ENCODE measurements at regions not wholly inside any gene's neighbourhood (a gene's known extent, or its start where the extent isn't known, plus 50 kb on each side); places are given as distances from the start of the nearest gene placed in this dataset.
A peak's percentile ranks its signal among the peaks of the same experiment; 100 is the strongest.

- no peak for DNase-seq (ENCODE audit: low read depth)
Measured at GRCh38 chr2:4255491-4255890, 552.1 kb downstream of the DCDC2C start.

GRCh38 chr2:4256351-4256750 is 553.0 kb downstream of the DCDC2C start:
- DNase-seq (ENCODE audit: low read depth), result no peak

- DNase-seq (ENCODE audit: low read depth), result peak; percentile 48
Measured at GRCh38 chr2:4258563-4258962, 555.2 kb downstream of the DCDC2C start.

- no peak for DNase-seq (ENCODE audit: low read depth)
Measured at GRCh38 chr2:4265936-4266335, 562.6 kb downstream of the DCDC2C start.

GRCh38 chr2:4269885-4270284 is 566.5 kb downstream of the DCDC2C start:
- DNase-seq (ENCODE audit: low read depth), result no peak

GRCh38 chr2:4272261-4272858 is 569.0 kb downstream of the DCDC2C start:
- DNase-seq (ENCODE audit: low read depth), result no peak

- no peak for DNase-seq (ENCODE audit: low read depth)
Measured at GRCh38 chr2:4278392-4278791, 575.0 kb downstream of the DCDC2C start.

- no peak for DNase-seq (ENCODE audit: low read depth)
Measured at GRCh38 chr2:4279431-4279830, 576.1 kb downstream of the DCDC2C start.

- no peak for DNase-seq (ENCODE audit: low read depth)
Measured at GRCh38 chr2:4291430-4291829, 588.1 kb downstream of the DCDC2C start.

GRCh38 chr2:4295680-4296079 is 592.3 kb downstream of the DCDC2C start:
- DNase-seq (ENCODE audit: low read depth), result no peak

GRCh38 chr2:4300616-4301015 is 597.2 kb downstream of the DCDC2C start:
- DNase-seq (ENCODE audit: low read depth), result no peak

- DNase-seq (ENCODE audit: low read depth), result no peak
Measured at GRCh38 chr2:4324531-4324930, 621.2 kb downstream of the DCDC2C start.

GRCh38 chr2:4336864-4337263 is 633.5 kb downstream of the DCDC2C start:
- no peak for DNase-seq (ENCODE audit: low read depth)

GRCh38 chr2:4338345-4338744 is 635.0 kb downstream of the DCDC2C start:
- no peak for DNase-seq (ENCODE audit: low read depth)

GRCh38 chr2:4340536-4340935 is 637.2 kb downstream of the DCDC2C start:
- peak; percentile 18 for DNase-seq (ENCODE audit: low read depth)

- no peak for DNase-seq (ENCODE audit: low read depth)
Measured at GRCh38 chr2:4346628-4347027, 643.3 kb downstream of the DCDC2C start.

GRCh38 chr2:4353668-4354067 is 650.3 kb downstream of the DCDC2C start:
- DNase-seq (ENCODE audit: low read depth), result no peak

- DNase-seq (ENCODE audit: low read depth), result no peak
Measured at GRCh38 chr2:4354164-4354563, 650.8 kb downstream of the DCDC2C start.

- no peak for DNase-seq (ENCODE audit: low read depth)
Measured at GRCh38 chr2:4354678-4355077, 651.3 kb downstream of the DCDC2C start.

GRCh38 chr2:4356109-4356508 is 652.7 kb downstream of the DCDC2C start:
- DNase-seq (ENCODE audit: low read depth), result no peak

GRCh38 chr2:4356541-4356940 is 653.2 kb downstream of the DCDC2C start:
- DNase-seq (ENCODE audit: low read depth), result no peak

- DNase-seq (ENCODE audit: low read depth), result no peak
Measured at GRCh38 chr2:4357121-4357520, 653.7 kb downstream of the DCDC2C start.

- DNase-seq (ENCODE audit: low read depth), result no peak
Measured at GRCh38 chr2:4358837-4359236, 655.5 kb downstream of the DCDC2C start.

- DNase-seq (ENCODE audit: low read depth), result no peak
Measured at GRCh38 chr2:4368907-4369306, 665.5 kb downstream of the DCDC2C start.
